ENCODE measurements at regions not wholly inside any gene's neighbourhood (a gene's known extent, or its start where the extent isn't known, plus 50 kb on each side); places are given as distances from the start of the nearest gene placed in this dataset.
"Not testable (repeated sequence)": the region's sequence is repeated elsewhere in the genome, so short reads cannot be mapped to it uniquely, and the experiment has no call there.

DNA sequence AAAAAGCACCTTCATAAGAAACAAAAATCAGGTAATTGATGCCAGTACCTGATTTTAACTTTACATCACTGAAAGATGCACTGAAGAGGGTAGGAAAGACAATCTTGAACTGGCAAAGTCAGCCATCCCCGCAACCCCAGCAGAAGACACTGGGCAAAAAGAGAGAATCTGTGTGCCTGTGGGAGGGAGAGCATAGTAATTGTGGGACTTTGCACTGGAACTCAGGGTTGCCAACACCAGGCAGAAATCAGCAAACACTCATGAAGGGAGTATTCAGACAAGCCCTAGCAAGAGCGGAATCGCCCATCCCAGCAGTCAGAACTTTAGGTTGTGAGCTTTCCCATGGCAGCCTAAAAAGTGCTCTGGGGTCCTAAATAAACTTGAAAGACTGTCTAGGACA is 344.6 kb upstream of the GJE1 start:
- DNase-seq (ENCODE audit: low read depth in 3 of 3, low spot score in 1 of 3) = no peak

DNA sequence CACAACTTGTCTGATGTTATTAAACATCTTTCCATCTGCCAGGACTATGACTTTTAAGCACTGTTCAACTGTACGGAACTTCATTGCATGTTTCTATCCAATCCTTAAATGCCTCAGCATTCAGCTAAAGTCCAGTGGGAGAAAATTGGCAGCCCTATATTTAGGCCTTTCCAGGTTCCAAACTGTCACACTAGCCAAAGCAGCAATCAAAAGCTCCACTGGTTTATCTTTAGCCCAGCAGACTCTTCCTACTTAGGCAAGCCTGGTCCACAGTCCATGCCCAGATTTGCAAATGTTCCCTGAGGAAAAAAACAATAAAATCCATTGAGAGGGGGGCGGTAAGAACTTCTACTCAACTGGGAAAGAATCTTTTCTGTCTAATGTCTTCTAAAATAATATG is 349.1 kb upstream of the GJE1 start:
- no peak for DNase-seq (ENCODE audit: low read depth in 3 of 3, low spot score in 1 of 3)

DNA sequence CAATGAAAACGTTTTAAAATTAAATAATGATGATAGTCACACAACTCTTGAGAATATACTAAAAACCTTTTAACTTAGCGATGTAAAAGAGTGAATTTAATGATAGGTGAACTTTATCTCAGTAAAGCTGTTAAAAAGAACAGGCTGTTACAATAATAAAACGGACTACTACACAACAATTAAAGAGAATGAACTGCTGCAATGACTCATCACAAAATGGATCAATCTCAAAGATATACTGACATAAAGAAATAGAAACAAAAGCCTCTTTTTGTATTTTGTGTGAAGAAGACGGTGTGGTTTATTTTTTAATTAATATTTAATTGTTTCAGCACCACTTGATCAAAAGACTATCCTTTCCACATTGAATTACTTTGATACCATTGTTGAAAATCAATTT is 352.4 kb upstream of the GJE1 start:
- no peak for DNase-seq (ENCODE audit: low read depth in 3 of 3, low spot score in 1 of 3)

DNA sequence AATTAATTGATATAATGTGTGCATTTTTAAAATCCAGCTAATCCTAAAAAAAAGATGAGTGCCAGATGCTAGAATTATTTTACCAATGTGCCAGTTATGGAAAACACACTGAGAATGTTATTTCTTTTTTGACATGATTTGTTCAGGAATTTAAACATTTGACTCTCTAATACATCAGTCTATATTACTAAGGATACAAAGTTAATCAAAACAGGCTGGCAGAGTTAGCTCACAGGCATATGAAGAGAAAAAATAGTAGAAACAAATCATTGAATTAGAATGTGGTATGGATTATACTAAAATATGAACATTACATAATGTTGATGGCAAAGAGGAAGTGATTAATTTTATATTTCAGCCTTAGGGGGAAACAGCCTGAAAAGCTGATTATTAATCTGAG is 368.3 kb upstream of the GJE1 start:
- no peak for DNase-seq (ENCODE audit: low read depth in 3 of 3, low spot score in 1 of 3)

DNA sequence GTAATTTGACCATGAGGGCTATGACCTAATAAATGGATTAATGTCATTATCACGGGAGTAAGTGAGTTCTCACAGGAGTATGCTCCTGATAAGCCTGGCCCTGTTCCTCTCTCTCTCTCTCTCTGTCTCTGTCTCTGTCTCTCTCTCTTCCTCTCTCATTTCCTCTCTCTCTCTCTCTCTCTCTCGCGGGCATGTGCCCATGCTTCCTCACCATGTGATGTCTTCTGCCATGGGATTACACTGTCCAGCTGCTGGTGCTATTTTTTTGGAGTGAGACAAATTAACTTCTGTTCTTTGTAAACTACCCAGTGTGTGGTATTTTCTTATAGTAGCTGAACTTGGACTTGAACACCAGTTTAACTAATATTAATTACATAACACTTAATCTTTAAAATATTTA is 374.3 kb upstream of the GJE1 start:
- no peak for DNase-seq (ENCODE audit: low read depth in 3 of 3, low spot score in 1 of 3)

DNA sequence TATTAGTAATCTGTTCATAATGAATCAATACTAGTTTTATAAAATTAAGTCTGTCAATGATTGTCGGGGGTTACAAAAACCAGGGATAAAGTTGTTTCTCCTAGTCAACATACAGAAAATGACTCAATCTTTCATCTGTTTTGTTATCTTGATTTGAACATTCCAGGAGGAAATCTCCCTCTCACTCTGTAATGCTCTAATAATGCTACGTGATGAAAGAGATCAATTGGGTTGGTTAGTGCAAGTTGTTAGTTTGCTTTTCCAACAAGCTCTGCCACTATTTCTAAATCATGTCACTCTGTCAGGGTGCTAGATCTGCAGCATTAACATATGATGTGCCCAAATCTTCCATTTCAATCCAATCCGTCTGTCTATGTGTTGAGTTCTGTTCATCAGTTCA is 379.5 kb upstream of the GJE1 start:
- DNase-seq (ENCODE audit: low read depth in 3 of 3, low spot score in 1 of 3) = no peak

DNA sequence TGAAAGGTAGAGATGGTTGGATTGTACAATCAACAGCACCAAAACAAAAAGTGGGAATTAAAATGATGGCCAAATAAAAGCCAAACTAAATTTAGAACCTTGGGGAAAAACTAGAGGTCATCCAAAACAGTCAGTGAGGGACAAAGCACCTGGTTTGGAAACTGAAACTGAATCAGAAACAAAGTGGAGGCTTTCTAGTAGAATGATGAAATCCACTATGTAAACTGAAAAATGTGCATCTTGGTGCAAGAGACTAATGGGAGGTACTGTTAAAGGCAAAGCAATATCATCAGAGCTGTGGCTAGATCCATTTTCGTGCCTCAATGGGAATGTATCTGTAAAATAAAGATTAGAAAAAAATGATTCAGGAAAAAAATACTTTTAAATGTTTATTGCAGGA is 380.0 kb upstream of the GJE1 start:
- DNase-seq (ENCODE audit: low read depth in 3 of 3, low spot score in 1 of 3) = no peak

DNA sequence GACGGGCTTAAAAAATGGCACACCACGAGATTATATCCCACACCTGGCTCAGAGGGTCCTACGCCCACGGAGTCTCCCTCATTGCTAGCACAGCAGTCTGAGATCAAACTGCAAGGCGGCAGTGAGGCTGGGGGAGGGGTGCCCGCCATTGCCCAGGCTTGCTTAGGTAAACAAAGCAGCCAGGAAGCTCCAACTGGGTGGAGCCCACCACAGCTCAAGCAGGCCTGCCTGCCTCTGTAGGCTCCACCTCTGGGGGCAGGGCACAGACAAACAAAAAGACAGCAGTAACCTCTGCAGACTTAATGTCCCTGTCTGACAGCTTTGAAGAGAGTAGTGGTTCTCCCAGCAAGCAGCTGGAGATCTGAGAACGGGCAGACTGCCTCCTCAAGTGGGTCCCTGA is 386.4 kb upstream of the GJE1 start:
- not testable (repeated sequence) for DNase-seq (ENCODE audit: low read depth in 3 of 3, low spot score in 1 of 3)

DNA sequence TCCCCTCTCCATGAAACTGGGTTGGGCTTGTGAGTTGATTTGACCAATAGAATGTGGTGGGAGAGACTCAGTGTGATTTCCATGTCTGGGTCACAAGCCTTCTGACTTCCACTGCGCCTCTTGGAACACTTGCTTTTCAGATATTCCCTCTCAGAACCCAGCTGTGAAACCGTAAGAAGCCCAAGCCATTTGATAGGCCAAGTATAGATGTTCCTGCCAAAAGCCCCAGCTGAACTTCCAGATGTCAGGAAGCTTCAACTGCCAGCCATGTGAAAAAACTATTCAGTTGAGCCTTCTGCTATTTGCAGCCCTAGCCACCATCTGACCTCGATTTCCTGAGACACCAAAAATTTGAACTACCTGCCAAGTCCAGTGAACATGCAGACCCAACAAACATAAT is 387.8 kb upstream of the GJE1 start:
- no peak for DNase-seq (ENCODE audit: low read depth in 3 of 3, low spot score in 1 of 3)

DNA sequence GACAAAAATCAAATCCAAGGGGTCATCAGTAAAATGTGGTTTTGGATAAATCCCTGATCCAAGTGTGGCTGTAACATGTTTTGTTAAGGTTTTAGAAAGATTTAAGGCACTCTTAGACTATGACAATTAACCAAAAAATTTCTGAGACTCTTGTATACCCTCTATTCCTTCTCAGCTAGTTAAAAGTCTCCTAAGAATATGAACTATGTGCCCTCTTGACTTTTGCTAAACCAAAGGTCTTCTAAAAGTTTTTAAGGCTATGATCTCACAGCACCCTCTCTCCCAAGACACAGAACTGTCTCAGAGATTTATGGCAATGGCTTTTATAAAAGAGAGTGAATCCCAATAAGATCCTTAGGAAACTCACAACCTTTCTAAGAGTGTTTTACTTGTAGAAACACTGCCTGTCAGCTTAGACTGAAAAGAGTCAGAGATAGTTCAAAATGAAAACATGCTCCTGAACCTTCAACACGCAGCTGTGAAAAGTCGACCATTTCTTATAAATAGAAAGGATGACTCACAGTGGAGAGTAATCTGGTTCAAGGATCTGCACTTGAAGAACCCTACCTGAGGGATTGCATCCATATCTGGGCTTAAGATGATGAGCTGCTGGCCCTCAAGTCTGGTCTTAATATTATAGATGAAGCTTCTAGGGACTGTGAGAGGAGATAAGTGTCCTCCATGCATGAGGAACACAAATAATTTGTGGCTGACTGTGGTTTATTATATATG is 388.4 kb upstream of the GJE1 start:
- DNase-seq (ENCODE audit: low read depth in 3 of 3, low spot score in 1 of 3) = no peak

DNA sequence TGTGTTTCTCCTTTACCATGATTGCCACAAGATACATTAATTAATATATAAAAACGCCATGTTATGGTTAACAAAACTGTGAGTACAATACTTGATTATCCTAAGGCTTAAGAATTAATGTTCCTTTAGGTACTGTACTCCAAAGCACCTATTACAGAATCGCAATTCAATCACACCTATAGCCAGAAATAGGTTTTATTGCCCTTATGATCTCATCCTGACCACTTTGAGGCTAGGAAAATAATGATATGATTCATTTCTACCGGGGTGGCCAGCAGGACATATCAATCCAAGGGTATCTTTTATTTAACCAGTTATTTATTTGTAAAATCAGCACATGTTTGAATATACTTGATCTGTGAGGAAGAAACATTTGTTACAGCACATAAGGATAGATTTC is 396.6 kb upstream of the GJE1 start:
- no peak for DNase-seq (ENCODE audit: low read depth in 3 of 3, low spot score in 1 of 3)

DNA sequence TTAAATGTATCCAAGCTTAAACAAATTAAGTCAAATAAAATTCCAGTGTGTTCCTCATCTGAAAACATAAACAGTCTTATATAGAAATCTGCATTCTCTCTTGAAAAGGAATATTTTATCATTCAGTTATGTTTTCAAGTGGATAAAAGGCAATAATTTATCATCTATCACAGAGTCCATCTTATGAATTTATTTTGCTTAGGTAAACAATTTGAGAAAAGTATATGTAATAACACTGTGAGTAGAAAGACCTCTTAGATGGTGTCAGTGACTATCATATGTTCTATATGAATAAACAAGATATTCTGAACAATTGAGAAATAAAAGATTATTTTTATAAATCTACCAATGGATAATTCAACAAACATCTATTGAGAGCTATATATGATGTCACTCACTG is 397.6 kb upstream of the GJE1 start:
- no peak for DNase-seq (ENCODE audit: low read depth in 3 of 3, low spot score in 1 of 3)

DNA sequence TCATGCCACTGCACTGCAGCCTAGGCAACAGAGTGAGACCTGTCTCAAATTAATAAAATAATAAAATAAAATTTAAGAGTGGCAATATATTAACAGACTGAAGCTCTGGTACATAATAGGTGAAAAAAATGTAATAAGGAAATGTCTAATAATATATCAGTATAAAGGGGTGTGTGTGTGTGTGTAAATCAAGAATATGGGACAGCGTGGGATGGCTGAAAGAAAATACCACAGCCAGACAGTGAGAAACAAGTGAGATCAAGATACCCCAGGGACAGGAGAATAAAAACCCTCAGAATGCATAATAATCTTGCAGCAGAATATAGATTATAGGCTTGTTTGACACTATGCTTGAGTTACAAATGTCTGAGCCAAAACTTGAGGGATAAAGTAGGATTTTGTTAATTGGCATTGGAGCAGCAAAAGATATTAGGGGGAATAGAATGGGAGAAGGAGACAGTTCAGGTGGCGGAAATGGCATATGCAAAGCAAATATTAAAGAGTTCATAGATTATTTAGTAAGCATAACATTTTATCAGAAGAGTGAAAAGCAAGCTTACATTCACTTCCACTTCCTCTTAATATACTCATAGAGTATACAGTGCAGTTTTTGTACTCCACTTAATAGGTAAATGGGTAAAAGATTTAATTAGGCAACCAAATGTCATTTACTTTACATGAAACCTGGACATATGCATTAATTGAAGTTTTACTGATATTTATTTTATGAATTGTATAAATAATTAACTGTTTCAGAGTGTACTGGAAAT is 398.5 kb upstream of the GJE1 start:
- no peak for DNase-seq (ENCODE audit: low read depth in 3 of 3, low spot score in 1 of 3)

DNA sequence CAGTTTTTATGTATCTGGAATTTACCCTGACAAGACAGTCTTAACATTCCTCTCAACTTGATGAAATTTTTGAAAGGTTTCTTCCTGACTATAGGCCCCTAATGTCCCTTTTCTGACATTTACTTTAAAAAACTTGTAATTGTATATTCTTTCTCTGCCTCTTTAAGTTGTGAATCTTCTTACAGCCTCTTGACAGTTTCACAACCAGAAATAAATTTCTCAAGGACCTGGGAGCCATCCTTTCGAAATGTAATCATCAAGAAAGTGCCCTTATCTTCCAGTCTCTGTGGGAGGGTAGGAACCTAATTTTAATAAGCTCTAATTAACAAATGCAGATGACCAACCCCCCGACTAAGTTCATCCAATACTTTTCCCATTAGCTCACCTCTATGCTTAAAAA is 403.6 kb upstream of the GJE1 start:
- no peak for DNase-seq (ENCODE audit: low read depth in 3 of 3, low spot score in 1 of 3)

DNA sequence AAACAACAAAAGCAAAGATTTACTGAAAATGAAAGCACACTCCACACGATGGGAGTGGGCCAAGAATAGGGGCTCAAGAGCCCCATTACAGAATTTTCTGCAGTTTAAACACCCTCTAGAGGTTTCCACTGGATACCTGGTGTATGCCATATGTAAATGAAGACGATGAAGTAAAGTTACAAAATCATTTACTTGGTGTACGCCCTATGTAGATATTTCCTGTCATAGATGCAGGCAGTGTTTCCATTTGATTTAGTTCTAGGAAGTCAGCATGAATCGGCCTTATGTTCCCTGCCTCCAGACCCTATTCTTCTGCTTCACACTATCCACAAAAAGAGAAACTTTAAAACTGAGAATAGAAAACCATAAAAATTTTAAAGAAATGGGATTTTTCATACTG is 404.4 kb upstream of the GJE1 start:
- DNase-seq (ENCODE audit: low read depth in 3 of 3, low spot score in 1 of 3) = no peak

DNA sequence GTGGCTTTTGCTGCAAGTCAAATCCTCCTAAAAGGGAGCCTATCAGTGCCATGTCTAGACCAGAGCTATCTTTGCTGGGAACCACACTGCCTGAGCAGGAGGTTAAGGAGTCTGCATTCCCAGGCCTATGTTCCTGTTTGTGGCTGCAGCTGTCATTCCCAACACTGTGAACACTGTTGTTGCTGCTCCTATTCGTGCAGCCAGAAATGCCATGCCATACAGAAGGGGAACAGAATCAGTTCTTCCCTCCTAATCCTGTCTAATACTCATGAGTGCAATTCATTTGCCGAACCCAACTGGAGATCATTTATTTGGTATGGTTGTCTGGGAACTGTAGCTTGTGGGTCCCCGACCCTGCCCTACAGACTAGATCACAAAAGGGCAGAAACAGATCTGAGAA is 406.5 kb upstream of the GJE1 start:
- no peak for DNase-seq (ENCODE audit: low read depth in 3 of 3, low spot score in 1 of 3)

DNA sequence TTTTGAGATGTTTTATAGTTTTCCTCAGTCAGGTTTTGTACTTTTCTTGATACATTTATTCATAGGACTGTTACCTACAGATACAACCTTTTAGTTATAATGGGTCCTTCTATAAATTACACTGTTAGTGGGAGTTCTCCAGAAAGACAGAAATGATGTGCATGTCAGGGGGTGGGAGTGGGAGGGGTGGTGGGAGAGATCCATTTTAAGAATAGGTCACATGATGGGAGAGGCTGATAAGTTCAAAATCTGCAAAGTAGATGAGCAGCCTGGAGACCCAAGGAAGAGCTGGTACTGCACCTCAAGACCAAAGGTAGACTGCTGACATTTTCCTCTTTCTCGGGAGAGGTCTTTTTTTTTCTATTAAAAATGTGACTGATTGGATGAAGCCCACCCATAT is 408.0 kb upstream of the GJE1 start:
- DNase-seq (ENCODE audit: low read depth in 3 of 3, low spot score in 1 of 3) = no peak

DNA sequence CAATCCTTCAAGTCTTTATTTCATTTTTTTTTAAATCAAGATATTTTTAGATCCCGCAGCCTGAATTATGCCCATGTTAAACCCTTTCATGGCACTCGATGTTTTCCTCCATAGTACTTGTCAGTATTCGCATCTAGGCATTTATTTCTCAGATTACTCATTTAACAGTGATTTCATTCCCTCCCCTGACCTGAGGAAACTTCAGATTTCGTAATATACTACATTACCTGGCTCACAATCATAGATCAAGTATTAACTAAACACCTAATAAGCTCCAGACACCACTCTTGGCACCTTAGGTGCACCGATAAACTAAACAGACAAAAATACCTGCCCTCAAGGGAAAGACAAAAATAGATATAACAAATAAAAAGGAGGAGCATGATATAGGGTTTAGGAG is 413.2 kb upstream of the GJE1 start:
- no peak for DNase-seq (ENCODE audit: low read depth in 3 of 3, low spot score in 1 of 3)

DNA sequence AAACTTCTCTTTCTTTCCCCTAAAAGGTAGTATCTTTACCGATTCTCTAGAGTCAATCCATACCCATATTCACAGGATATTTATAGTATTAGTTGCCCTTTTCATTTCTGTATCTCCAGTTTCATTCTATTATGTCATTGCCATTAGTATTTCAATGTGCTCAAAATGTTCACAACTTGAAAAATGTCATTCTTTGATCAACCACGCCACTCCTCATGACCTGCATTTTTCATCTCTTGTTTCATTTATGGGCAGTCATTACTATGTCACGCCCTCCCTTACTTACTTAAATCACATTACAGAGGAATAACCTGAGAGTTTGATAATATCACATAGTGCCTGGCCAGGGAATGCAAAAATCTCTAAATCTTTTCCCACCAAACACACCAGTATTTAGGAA is 427.3 kb upstream of the GJE1 start:
- DNase-seq (ENCODE audit: low read depth in 3 of 3, low spot score in 1 of 3) = no peak

DNA sequence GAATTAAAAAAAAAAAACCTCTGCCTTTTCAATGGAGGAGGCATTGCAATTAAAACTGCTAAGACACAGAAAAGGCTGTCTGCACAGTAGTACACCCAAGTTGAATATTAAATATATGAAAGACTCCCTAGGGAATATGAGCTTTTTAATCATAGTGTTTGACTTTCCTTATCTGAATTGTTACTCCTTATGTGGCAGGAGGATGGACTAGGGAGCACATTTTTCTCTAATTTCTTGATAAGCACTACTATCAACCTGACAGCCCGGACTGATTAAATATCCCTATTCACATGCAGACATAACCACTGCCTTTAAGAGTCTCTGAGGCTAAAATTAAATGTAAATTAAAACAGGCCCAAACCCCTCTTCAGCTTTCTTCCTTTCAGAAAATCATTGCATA is 428.6 kb upstream of the GJE1 start:
- DNase-seq (ENCODE audit: low read depth in 3 of 3, low spot score in 1 of 3) = no peak

DNA sequence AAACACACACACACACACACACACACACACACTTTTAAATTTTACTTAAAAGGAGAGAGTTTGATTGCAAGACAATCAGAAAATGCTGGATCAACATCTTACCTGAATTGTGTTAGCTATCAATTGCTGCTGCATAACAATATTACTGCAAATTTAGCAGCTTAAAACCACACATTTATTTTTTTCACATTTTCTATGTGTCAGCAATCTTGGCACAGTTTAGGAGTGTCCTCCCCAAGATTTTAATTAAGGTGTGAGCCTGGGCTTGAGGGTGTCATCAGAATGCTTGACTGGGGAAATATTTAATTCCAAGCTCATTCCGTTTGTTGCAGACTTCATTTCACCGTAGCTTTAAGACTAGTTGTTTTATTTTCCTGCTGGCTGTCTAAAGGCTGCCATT is 431.0 kb upstream of the GJE1 start:
- DNase-seq (ENCODE audit: low read depth in 3 of 3, low spot score in 1 of 3) = no peak

DNA sequence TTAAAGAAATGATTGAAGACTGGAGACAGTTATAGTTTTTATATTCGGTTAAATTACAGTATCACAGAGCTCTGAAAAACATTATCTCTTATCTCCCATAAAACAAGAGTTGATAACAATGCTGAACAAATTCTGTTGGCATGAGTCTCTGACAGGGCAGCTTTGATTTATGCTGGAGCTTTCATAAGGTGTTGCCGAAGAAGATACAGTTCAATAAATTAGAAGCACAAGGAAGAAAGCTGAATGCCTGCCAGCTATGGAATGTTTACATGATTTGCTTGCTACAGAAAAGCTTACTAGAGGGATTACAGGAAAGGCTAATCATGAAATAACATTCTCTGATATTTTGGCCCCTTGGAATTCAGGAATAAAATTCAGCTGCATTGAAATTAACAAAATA is 431.9 kb upstream of the GJE1 start:
- DNase-seq (ENCODE audit: low read depth in 3 of 3, low spot score in 1 of 3) = no peak

DNA sequence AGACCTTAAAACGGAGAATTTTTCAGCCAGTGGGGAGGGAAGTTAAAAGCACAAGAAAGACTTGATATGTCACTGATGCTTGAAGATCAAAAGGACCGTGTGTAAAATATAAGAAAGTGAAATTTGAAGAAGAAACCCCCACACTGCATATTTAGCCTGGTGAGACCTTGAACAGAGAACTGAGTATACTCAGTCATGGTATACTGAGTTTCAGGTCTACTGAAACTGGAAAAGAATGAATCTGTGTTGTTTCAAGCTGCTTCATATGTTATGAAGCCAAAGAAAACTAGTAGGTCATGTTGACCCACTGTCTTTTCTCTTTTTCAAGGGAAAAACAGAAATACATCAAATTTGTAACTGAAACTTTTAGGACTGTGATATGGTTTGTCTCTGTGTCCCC is 443.8 kb upstream of the GJE1 start:
- DNase-seq (ENCODE audit: low read depth in 3 of 3, low spot score in 1 of 3) = no peak
